Neural cell (in vitro differentiated cells): ENCODE measurements at regions not wholly inside any gene's neighbourhood (a gene's known extent, or its start where the extent isn't known, plus 50 kb on each side); places are given as distances from the start of the nearest gene placed in this dataset.

Experiments
- H2AFZ ChIP-seq: fragments of 200-600, 300-800 bp; sonication (generic), shearing (Covaris generic); 2 replicates; pipeline ENCODE4 v1.6.0; 2014; ENCODE audit warnings: low read depth, mild to moderate bottlenecking, antibody characterized with exemption, low read length, moderate library complexity
- H3F3A ChIP-seq: fragments of 200-600 bp; shearing (Covaris generic); 2 replicates; pipeline ENCODE4 v1.6.1; 2016; ENCODE audit warnings: mild to moderate bottlenecking, moderate library complexity, mixed read lengths, antibody characterized with exemption, low read length; ENCODE audit not compliant: insufficient read depth, poor library complexity, severe bottlenecking
- H3K27ac ChIP-seq: fragments of 200-600, 300-800 bp; sonication (generic), shearing (Covaris generic); 2 replicates; pipeline ENCODE4 v1.5.1; 2014; ENCODE audit warnings: mild to moderate bottlenecking, low read length, moderate library complexity
- H3K27me3 ChIP-seq: fragments of 300-800, 200-600 bp; sonication (generic), shearing (Covaris generic); 2 replicates; pipeline ENCODE4 v1.6.0; 2014; ENCODE audit warnings: mild to moderate bottlenecking, low read depth, low read length, moderate library complexity; ENCODE audit not compliant: insufficient read depth
- H3K36me3 ChIP-seq: fragments of 300-800, 200-600 bp; sonication (generic), shearing (Covaris generic); 2 replicates; pipeline ENCODE4 v1.5.1; 2014; ENCODE audit warnings: mild to moderate bottlenecking, antibody characterized with exemption, low read length, moderate library complexity; ENCODE audit not compliant: insufficient read depth
- H3K4me2 ChIP-seq: fragments of 300-800, 200-600 bp; sonication (generic), shearing (Covaris generic); 2 replicates; pipeline ENCODE4 v1.6.0; 2014; ENCODE audit warnings: mild to moderate bottlenecking, low read length
- H3K4me3 ChIP-seq: fragments of 300-800, 200-600 bp; sonication (generic), shearing (Covaris generic); 2 replicates; pipeline ENCODE4 v1.5.1; 2014; ENCODE audit warnings: mild to moderate bottlenecking, low read length, moderate library complexity
- H3K79me2 ChIP-seq: fragments of 200-600 bp; shearing (Covaris generic); replicated peaks from 2 replicates; pipeline ENCODE4 v1.6.0; 2014; ENCODE audit warnings: mild to moderate bottlenecking, low read length, moderate library complexity; ENCODE audit not compliant: insufficient read depth
- H3K9ac ChIP-seq: fragments of 300-800, 200-600 bp; sonication (generic), shearing (Covaris generic); 2 replicates; pipeline ENCODE4 v1.6.1; 2016; ENCODE audit warnings: mild to moderate bottlenecking, low read length, mixed read lengths
- H3K9me2 ChIP-seq: fragments of 200-600 bp; shearing (Covaris generic); 2 replicates; pipeline ENCODE4 v1.6.1; 2016; ENCODE audit warnings: mild to moderate bottlenecking, low read length, mixed read lengths; ENCODE audit not compliant: insufficient read depth
- H3K9me3 ChIP-seq: fragments of 200-600, 300-800 bp; sonication (generic), shearing (Covaris generic); 2 replicates; pipeline ENCODE4 v1.6.1; 2016; ENCODE audit warnings: mild to moderate bottlenecking, mixed run types, low read length, moderate library complexity, mixed read lengths
- H4K20me1 ChIP-seq: fragments of 200-600 bp; shearing (Covaris generic); 2 replicates; pipeline ENCODE4 v1.6.1; 2016; ENCODE audit warnings: mild to moderate bottlenecking, mixed run types; ENCODE audit not compliant: insufficient read depth
- CTCF ChIP-seq: fragments of 450-650 bp; IDR thresholded peaks from 2 replicates; pipeline ENCODE4 v1.5.1; 2014; ENCODE audit warnings: antibody characterized with exemption, mild to moderate bottlenecking, moderate library complexity; ENCODE audit not compliant: poor library complexity, severe bottlenecking
- EP300 ChIP-seq: fragments of 450-650 bp; conservative IDR thresholded peaks from 2 replicates; pipeline ENCODE4 v1.6.1; 2014; ENCODE audit warnings: antibody characterized with exemption, mild to moderate bottlenecking, moderate library complexity; ENCODE audit not compliant: poor library complexity, severe bottlenecking
- EZH2 ChIP-seq: fragments of 200-600, 300-800 bp; shearing (Covaris generic), sonication (generic); IDR thresholded peaks from 2 replicates; pipeline ENCODE4 v1.6.1; 2014; ENCODE audit warnings: antibody characterized with exemption, low read length, borderline replicate concordance, mild to moderate bottlenecking; ENCODE audit not compliant: insufficient read depth, poor library complexity, severe bottlenecking
- MXI1 ChIP-seq: fragments of 450-650 bp; conservative IDR thresholded peaks from 2 replicates; pipeline ENCODE4 v1.6.1; 2014; ENCODE audit warnings: antibody characterized with exemption, mild to moderate bottlenecking; ENCODE audit not compliant: poor library complexity, severe bottlenecking
- POLR2AphosphoS5 ChIP-seq: IDR thresholded peaks from 2 replicates; pipeline ENCODE4 v1.6.1; 2012
- RAD21 ChIP-seq: fragments of 450-650 bp; conservative IDR thresholded peaks from 2 replicates; pipeline ENCODE4 v1.6.1; 2014; ENCODE audit warnings: antibody characterized with exemption, mild to moderate bottlenecking, moderate library complexity
- REST ChIP-seq: IDR thresholded peaks from 2 replicates; pipeline ENCODE4 v1.6.1; 2012; ENCODE audit warnings: borderline replicate concordance
- SMC3 ChIP-seq: fragments of 450-650 bp; conservative IDR thresholded peaks from 2 replicates; pipeline ENCODE4 v1.6.1; 2014; ENCODE audit warnings: antibody characterized with exemption, mild to moderate bottlenecking, moderate library complexity; ENCODE audit not compliant: poor library complexity
- TAF1 ChIP-seq: IDR thresholded peaks from 2 replicates; pipeline ENCODE4 v1.6.1; 2012; ENCODE audit warnings: low read depth

DNA sequence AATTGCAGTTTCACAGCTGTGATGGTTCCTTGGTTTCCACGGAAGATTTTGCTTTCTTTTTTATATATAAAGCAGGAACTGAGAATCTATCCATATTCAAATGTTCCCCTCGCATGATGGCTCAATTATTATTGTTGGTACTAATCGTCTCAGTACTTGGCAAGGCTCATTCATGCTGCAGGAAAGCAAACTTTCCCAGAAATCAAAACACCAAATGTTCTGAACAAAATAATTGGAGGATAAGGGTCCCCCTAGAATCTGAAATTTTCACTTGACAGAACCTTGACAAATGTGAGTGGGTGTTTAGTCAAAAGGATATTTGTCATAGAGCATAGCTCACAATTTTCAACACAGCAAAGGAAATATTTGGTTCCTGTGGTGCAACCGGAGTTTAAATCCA lies 1598.6 kb upstream of the PCDH7 start:
- Histone ChIP-seq H3K4me3 (no peak overlapping the region), H3K4me2 (no peak overlapping the region), H3K27me3 (no peaks in the 10 kb centered on the region), H3K79me2 (no peaks in the 10 kb centered on the region), H3K27ac (no peak overlapping the region), H2AFZ (no peak overlapping the region), H3F3A (no peaks in the 10 kb centered on the region), H4K20me1 (no peaks in the 10 kb centered on the region), H3K9me2 (no peaks in the 10 kb centered on the region), H3K9me3 (no peaks in the 10 kb centered on the region), H3K9ac (no peak overlapping the region), H3K36me3 (no peaks in the 10 kb centered on the region)
- TF ChIP-seq RAD21 (no peak), POLR2AphosphoS5 (no peak), MXI1 (no peak)

DNA sequence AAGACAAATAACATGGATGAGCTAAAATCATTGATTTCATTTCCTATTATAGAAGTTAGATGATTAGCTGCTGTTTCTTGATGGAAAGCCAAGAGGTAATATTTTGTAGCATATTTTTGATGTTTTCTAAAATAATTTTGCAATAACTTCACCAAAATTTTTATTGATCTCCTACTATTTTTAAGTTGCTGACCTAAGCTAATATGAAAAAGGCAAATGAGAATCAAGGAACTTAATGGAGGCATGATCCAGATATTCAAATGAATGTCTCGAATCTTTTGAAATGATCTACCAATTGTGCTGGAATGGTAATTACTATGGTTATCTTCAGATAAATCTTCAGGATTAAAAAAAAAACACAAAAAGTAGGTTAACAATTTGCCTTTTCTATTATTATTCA lies 1591.4 kb upstream of the PCDH7 start:
- Histone ChIP-seq H3K4me2 (no peak overlapping the region), H3K9me3 (no peaks in the 10 kb centered on the region), H3K9ac (no peak overlapping the region), H3K27me3 (no peaks in the 10 kb centered on the region), H2AFZ (no peak overlapping the region), H3K4me3 (no peak overlapping the region), H4K20me1 (no peaks in the 10 kb centered on the region), H3K36me3 (no peaks in the 10 kb centered on the region), H3F3A (no peaks in the 10 kb centered on the region), H3K9me2 (no peaks in the 10 kb centered on the region), H3K27ac (no peak overlapping the region), H3K79me2 (no peaks in the 10 kb centered on the region)
- TF ChIP-seq TAF1: no peak
- no peak for TF ChIP-seq CTCF
- no peak for TF ChIP-seq SMC3
- no peak for TF ChIP-seq RAD21
- no peak for TF ChIP-seq EP300

DNA sequence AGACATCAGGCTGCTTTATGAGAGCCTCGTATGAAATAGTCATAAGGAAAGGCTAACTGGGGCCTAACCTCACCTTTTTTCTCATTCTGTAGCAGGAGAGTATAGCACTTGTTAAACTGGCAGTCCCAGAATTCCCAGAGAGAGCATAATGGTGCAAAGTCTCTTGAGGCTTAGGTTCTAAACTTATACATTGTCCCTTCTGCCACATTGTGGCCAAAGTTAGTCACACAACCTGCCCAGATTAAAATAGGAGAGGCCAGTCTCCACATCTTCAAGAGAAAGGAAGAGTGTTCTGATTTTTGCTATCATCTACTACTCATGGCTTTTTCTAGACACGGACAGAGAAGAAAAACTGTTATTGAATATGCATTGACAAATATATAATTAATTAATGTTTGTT lies 1588.9 kb upstream of the PCDH7 start:
- no peak overlapping the region for H3K9ac ChIP-seq
- H3K9me2 ChIP-seq: no peaks in the 10 kb centered on the region
- no peak overlapping the region for H2AFZ ChIP-seq
- no peaks in the 10 kb centered on the region for H3K27me3 ChIP-seq
- no peaks in the 10 kb centered on the region for H3K36me3 ChIP-seq
- no peak overlapping the region for H3K4me2 ChIP-seq
- H4K20me1 ChIP-seq: no peaks in the 10 kb centered on the region
- no peak overlapping the region for H3K4me3 ChIP-seq
- no peaks in the 10 kb centered on the region for H3K9me3 ChIP-seq
- H3F3A ChIP-seq: no peaks in the 10 kb centered on the region
- TF ChIP-seq RAD21 (no peak), SMC3 (no peak), MXI1 (no peak), EP300 (no peak), POLR2AphosphoS5 (no peak), REST (no peak), CTCF (no peak), TAF1 (no peak), EZH2 (no peak)
- no peak overlapping the region for H3K27ac ChIP-seq
- no peaks in the 10 kb centered on the region for H3K79me2 ChIP-seq
